Dedifferentiated amniotic fluid mesenchymal stem cell (primary cell): ENCODE measurements at regions not wholly inside any gene's neighbourhood (a gene's known extent, or its start where the extent isn't known, plus 50 kb on each side); places are given as distances from the start of the nearest gene placed in this dataset.
"Not testable (repeated sequence)": the region's sequence is repeated elsewhere in the genome, so short reads cannot be mapped to it uniquely, and the experiment has no call there.

Experiments
- DNase-seq: peaks from one replicate; pipeline ENCODE4 v3.0.0-alpha.2; 2016; ENCODE audit errors: extremely low spot score

DNA sequence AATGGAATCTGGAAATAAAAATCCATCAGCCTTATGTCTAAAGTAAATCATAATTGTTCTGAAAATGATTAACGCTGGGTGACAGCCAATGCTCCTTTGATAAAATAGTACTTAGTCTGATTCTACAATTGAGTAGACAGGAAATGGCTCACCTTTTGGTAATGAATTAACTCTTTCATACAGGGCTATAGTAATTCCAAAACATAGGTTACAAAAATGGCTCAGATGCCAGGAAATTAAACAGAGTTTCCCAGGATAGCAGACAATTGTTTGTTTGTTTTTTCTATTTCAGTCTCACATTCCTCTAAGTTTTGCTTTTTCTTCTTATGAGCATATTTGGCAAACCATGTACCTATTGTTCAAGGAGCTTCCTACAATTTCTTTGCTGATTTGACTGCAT is 257.2 kb upstream of the EPHA7 start:
- DNase-seq = no peak

- DNase-seq = no peak
Measured at GRCh38 chr6:93675856-93676417, 256.6 kb upstream of the EPHA7 start.

DNA sequence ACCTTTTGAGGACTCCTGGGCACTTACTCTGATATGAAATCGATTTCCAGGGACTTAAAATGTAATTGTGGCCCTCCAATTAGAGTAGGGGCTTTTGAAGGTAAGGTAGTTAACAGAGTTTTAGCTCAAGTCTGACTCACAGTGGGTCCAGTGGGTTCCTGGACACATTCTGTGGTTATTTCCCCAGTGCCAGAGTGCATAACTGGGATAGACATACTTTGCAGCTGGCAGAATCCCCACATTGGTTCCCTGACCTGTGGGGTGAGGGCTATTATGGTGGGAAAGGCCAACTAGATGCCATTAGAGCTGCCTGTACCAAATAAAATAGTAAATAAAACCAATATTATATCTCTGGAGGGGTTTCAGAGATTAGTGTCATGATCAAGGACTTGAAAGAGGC is 243.8 kb upstream of the EPHA7 start:
- no peak for DNase-seq

DNA sequence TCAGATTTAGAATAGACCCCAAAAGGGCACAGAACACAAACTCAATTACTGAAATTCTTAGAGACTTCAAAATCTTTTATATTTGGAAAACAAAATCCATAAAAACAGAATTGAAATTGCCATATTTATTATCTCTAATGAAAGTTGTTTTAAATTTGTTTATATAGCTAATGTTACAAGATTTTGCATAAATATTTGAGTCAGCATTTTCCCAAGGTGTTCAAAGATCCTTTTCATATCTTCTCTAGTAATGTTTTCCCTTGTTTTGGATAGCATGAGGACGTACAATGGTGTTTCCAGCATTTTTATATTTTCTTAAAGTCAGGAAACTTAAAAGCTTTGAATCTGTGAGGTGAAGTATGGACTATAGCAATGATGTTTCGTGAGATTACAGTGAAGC is 235.2 kb upstream of the EPHA7 start:
- DNase-seq = no peak

GRCh38 chr6:93644611-93645010 is 225.3 kb upstream of the EPHA7 start:
- no peak for DNase-seq

DNA sequence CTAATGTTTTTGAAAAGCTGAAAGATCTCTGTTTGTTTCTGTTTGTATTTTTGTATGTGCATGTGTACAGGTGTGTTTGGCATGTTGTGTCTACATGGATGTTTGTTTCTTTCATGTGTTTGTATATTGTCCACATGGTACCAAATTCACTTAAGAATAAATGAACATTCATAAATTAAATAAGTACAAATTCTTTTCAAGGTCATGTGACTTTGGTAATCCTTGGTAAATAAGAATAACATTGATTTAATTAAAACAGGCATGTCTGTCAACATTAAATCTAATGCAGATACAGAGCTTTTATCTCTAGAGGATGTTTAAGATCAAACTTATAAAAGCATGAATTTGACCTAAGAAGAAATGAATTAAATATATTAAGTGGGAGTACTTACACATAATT is 219.8 kb upstream of the EPHA7 start:
- no peak for DNase-seq

DNA sequence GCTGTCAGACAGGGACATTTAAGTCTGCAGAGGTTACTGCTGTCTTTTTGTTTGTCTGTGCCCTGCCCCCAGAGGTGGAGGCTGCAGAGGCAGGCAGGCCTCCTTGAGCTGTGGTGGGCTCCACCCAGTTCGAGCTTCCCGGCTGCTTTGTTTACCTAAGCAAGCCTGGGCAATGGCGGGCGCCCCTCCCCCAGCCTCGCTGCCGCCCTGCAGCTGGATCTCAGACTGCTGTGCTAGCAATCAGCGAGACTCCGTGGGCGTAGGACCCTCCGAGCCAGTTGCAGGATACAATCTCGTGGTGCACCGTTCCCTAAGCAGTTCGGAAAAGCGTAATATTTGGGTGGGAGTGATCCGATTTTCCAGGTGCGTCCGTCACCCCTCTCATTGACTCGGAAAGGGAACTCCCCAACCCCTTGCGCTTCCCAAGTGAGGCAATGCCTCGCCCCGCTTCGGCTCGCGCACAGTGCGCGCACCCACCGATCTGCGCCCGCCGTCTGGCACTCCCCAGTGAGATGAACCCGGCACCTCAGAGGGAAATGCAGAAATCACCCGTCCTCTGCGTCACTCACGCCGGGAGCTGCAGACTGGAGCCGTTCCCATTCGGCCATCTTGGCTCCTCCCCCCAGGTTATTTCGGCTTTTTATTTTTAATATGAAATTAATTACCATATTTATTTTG is 217.8 kb upstream of the EPHA7 start:
- not testable (repeated sequence) for DNase-seq

DNA sequence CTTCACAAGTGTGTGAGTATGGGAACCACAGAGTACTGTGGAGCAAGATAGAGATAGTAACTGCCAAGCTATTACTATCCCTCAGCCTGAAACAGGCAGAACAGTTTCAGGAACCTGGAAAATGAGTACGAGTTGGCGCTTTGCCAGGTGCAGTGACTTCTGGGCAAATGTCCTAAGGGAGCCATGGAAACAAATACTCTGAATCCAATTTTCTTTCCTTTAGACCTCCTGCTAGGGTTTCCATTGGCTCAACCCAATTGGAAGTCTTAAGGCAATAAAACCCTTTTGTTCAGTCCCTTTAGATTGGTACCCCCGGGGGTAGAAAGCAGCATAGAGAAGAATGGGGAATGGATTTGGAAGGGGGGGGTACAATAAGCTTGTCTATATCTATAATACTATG is 205.0 kb upstream of the EPHA7 start:
- no peak for DNase-seq

DNA sequence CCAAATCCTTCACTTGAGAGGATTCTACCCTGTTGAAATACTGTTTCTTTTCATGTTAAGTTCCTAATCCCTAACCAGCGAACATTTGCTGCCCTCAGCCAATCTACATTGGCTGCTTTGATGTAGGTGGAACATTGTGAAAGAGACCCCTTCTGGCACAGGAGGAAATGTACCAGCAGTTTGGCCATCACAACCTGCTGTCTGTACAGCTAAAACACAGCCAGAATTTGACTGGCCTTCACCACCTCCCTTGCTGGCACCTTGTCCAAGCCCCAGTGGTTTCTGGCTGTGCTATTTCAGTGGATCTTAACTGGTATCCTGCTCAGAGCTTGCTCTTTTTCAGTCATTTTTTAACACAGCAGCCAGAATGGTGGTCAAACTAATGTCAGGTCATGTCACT is 202.1 kb upstream of the EPHA7 start:
- no peak for DNase-seq

GRCh38 chr6:93604951-93605350 is 185.6 kb upstream of the EPHA7 start:
- DNase-seq = no peak

DNA sequence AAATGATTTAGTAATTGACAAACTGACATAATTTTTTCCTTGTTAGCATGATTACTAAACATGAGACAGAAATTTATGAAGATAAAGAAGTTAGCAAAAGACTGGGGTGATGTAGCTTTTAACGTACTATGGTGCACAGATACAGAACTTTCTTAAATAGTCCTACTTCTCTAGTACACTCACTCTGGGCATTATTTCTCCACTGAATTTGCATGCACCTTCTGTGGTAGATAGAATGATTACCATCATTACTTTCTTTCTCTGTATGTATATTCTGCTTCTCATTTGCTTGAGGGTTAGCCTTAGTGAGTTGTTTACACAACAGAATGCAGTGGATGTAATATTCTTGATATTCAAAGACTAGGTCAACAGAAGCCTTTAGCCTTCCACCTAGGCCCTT is 173.1 kb upstream of the EPHA7 start:
- no peak for DNase-seq

- no peak for DNase-seq
Measured at GRCh38 chr6:93586306-93586705, 166.9 kb upstream of the EPHA7 start.

GRCh38 chr6:93584300-93584699 is 164.9 kb upstream of the EPHA7 start:
- DNase-seq = no peak

GRCh38 chr6:93581371-93581770 is 162.0 kb upstream of the EPHA7 start:
- no peak for DNase-seq

DNA sequence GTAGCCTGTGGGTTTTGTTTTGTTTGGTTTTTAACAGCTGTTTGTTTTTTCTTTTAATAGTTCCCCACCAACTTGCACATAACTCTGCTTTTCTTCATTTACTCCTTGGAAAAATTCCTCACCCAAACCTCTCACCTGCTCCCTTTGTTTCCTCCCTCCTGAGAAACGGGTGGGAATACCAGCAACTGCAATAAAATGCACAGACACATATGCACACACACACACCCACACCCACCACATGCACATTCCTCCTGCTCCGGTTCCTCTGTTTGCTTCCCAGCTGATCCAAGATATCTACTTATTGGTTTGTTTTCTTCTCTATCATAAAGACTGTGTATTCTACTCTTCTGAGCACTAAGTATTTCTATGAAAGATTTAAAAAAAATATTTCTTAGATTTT is 161.1 kb upstream of the EPHA7 start:
- DNase-seq = no peak

DNA sequence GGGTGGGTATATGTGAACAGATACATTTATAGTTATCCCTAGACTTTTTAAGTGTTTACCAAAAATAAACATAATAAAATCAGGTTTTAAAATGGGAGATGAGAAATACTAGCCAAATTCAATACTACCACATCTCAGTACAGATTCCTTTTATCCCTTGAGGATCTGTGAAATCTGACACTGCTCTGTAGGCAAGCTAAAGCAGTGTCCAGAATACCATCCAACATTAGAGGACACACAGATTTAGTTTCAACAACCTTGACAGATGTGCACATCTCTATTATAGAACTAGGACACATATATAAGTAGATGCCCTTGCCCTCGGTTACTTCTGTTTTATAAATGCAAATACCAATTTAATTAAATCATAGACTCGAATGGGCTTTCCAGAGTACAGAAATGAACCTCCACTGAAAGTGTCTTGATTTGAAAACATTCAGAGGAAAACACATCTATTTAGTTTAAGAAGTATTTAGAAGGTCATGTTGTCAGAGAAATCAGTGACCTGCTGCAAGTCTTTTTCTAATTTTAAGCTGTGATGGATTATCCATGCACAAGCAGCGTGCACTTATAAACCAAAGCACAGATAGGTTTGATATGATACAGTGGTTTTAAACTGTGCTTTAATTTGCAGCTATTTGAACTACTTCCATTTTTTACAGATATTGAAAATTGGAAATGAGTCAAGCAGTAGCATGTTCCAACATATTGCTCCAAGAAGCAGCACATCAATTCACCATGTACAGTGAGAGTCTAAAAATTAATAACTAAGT is 156.3 kb upstream of the EPHA7 start:
- DNase-seq = no peak

GRCh38 chr6:93574299-93574698 is 154.9 kb upstream of the EPHA7 start:
- no peak for DNase-seq

- DNase-seq = no peak
Measured at GRCh38 chr6:93571346-93571745, 152.0 kb upstream of the EPHA7 start.

DNA sequence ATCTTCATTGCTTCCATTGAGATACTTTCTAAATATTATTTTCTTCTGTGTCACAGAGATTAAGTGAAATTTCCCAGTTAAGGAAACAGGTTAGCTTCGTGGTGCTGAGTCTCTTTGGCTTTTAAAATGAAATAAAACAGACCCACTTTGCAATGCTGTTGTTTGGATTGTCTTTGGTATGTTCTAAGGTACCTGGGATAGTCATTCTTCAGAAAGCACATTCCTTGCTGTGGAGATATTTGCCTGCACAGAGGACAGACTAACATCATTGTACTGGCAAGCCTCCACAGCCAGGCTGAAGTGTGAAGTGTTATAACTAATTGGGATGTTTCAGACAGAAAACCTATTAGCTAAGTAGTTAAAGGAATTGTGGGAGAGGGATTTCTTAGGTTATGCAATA is 148.8 kb upstream of the EPHA7 start:
- no peak for DNase-seq

DNA sequence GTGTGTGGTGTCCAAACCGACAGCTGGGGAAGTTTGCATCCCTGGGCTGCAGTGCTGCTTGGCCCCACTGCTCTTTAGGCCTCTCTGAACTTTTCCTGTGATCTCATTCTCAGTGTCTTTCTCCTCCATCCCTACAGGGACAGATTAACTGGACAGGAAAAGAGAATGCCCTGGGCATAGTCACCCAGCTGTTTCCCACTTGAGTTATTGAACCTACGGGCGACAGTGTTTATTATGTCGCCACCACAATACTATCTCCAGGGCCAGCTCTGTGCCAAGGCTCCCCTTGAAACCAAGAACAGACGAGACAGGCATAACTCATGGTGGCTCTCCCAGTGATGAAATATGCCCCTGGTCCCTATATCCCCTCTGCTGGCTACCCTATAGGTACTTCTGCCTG is 147.8 kb upstream of the EPHA7 start:
- no peak for DNase-seq

DNA sequence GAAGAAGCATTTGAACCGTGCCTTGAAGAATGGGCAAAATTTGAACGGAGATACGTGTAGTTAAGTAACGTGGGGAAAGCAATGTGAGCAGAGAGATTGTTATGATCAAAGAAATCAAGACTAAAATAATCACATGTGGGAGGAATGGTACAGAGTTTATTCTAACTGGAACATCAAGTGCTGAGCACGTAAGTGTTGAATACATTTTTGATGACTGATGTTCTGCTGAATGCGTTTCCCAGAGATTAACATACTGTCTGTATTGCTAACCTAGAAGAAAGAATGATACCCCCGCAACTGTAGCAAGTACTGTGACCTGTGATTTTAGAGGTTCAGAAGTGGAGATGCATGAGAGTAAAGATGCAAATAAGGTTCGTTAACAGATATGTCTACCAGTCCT is 146.9 kb upstream of the EPHA7 start:
- DNase-seq = no peak

DNA sequence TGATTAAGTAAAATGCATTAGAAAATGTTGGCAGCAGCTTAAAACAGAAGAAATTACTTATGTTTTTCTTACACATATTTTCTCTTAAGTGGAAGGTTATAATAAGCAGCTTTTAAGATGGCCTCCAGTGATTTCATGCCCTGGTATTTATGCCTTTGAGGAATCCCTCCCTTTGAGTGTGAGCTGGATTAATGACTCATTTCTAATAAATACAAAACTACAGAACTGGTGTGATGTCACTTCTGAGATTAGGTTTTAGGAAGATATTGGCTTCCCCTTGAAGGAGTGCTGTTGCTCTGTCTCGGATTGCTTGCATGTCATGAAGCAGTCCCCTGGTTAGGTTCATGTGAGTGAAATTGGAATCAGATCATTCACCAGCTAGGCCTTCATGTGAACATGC is 143.2 kb upstream of the EPHA7 start:
- DNase-seq = no peak

DNA sequence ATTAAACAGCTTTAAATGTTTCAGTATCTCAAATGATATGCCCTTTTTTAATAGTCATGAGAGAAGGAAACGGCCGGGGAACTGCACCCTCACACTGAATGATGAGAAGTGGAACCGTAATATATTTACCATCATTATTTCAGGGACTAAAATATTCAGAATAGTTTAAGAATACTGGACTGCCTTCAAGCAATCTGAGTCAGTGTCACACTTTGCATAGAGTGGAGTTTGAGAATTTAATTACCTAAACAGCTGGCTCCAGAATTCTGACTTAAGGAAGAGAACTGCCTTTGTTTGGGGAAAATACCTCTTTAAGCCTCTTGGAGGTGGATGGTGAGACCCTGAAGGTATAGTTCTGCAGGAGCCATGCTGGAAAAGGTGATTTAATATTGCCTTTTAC is 135.9 kb upstream of the EPHA7 start:
- DNase-seq = no peak
